GM10266 (cell line): ENCODE measurements at regions not wholly inside any gene's neighbourhood (a gene's known extent, or its start where the extent isn't known, plus 50 kb on each side); places are given as distances from the start of the nearest gene placed in this dataset.

Experiments used
- DNase-seq: peaks from one replicate; pipeline ENCODE4 v3.0.0; 2012; ENCODE audit errors: extremely low spot score
- CTCF ChIP-seq: IDR thresholded peaks from 2 replicates; pipeline ENCODE4 v1.5.1; 2012; ENCODE audit warnings: mild to moderate bottlenecking, low read depth; ENCODE audit not compliant: control insufficient read depth, insufficient read depth; ENCODE audit errors: missing control alignments

GRCh38 chr6:133637874-133638273, 251.0 kb upstream of the TCF21 start:
- TF ChIP-seq CTCF, result no peak
- no peak for DNase-seq

- TF ChIP-seq CTCF, result no peak
- DNase-seq, result no peak
Observed at GRCh38 chr6:133641104-133641503, 247.8 kb upstream of the TCF21 start.

GRCh38 chr6:133644548-133644891, 244.4 kb upstream of the TCF21 start:
- DNase-seq, result no peak
- no peak for TF ChIP-seq CTCF

DNA sequence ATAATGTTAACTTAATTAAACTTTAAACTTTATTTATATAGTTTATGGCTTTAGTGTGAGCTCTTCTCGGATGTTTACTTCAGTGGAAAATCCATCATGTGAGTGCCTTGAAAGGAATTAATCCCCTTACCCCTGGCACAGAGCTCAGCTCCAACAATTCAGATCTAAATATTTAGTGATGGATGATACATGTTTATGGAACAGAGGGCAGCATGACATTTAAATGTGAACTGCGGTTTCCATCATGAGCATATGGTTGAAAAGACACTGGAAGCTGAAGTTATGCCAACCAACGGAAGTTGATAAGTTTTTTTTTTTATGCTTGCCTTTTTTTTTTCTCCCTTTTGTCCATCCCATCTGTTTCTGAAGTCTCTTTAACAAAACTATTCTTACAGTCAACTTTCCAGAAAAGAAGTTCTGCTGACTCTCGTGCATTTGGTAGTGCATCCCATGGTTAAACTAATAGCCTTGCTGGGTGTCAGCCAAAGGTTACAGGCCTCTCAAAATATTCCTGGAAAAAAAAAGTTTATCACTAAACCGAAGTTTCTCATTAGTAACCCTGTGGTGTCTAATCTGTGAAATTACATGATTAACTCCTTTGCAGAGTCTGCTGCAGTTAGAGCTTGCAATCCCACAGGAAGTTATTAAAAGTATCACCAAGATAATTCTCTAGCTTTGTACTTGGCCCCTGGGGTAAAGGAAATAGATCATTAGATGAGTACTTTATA, 243.9 kb upstream of the TCF21 start:
- DNase-seq, result no peak
- TF ChIP-seq CTCF, result no peak

GRCh38 chr6:133645966-133646740, 242.8 kb upstream of the TCF21 start:
- DNase-seq, result no peak
- no peak for TF ChIP-seq CTCF

DNA sequence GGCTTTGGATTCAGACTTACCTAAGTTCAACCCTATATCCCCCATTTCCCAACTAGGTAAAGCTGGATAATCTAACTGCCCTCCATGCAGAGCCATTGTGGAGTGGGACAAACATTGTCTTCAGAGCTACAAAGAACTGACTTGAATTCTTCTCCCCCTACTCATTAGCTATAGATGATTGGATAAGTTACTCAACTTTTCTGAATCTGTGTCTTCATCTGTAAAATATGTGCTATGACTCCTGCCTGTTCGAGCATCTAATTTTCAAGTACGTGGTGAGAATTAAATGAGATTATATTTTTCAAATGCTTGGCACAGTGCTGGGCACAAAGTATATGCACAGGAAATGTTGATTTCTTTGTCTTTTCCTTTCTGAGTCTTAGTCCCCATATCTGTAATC, 240.3 kb upstream of the TCF21 start:
- no peak for DNase-seq
- TF ChIP-seq CTCF, result no peak

GRCh38 chr6:133671376-133671775, 217.5 kb upstream of the TCF21 start:
- no peak for TF ChIP-seq CTCF

More at GRCh38 chr6:133671376-133671775, 217.5 kb upstream of the TCF21 start:
- DNase-seq, result no peak
